IPS-18a (cell line): ENCODE measurements at regions not wholly inside any gene's neighbourhood (a gene's known extent, or its start where the extent isn't known, plus 50 kb on each side); places are given as distances from the start of the nearest gene placed in this dataset.

Experiments used
- H3K27ac ChIP-seq: one replicate; pipeline ENCODE4 v1.5.1; 2013; ENCODE audit warnings: low read length
- H3K27me3 ChIP-seq: one replicate; pipeline ENCODE4 v1.6.1; 2013; ENCODE audit warnings: mild to moderate bottlenecking, low read length; ENCODE audit not compliant: control insufficient read depth, insufficient read depth
- H3K36me3 ChIP-seq: one replicate; pipeline ENCODE4 v1.6.1; 2013; ENCODE audit warnings: low read depth, low read length; ENCODE audit not compliant: control insufficient read depth
- H3K4me1 ChIP-seq: one replicate; pipeline ENCODE4 v1.6.1; 2013; ENCODE audit warnings: low read depth, low read length; ENCODE audit not compliant: control insufficient read depth
- H3K4me3 ChIP-seq: one replicate; pipeline ENCODE4 v1.5.1; 2013; ENCODE audit warnings: low read length
- H3K9ac ChIP-seq: one replicate; pipeline ENCODE4 v1.6.1; 2013; ENCODE audit warnings: mild to moderate bottlenecking, low read length, moderate library complexity
- H3K9me3 ChIP-seq: one replicate; pipeline ENCODE4 v1.6.1; 2013; ENCODE audit warnings: low read depth, low read length; ENCODE audit not compliant: control insufficient read depth

DNA sequence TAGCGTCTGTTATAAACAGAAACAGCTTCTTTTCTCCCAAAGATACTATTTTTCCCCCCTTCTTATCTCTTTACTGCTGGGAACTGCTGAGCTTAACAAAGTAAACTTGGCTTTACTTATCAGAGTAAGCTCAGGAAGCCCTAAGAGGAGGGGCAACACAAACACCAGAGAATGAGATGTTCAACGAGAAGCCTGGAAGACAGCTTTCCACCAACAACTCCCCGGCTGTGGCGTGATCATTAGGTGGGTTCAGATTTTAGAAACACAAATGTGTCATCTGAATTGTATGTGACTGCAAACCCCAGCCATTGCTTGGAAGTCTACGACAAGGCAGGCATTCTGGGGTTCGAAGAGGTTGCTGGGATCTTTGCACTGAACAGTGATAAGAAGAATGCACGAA lies 181.2 kb upstream of the ESRRG start:
- no peak overlapping the region for H3K27ac ChIP-seq
- no peaks in the 10 kb centered on the region for H3K4me1 ChIP-seq
- no peak overlapping the region for H3K9ac ChIP-seq
- H3K27me3 ChIP-seq, result no peaks in the 10 kb centered on the region
- H3K36me3 ChIP-seq, result no peaks in the 10 kb centered on the region
- H3K9me3 ChIP-seq, result no peaks in the 10 kb centered on the region
- no peak overlapping the region for H3K4me3 ChIP-seq

DNA sequence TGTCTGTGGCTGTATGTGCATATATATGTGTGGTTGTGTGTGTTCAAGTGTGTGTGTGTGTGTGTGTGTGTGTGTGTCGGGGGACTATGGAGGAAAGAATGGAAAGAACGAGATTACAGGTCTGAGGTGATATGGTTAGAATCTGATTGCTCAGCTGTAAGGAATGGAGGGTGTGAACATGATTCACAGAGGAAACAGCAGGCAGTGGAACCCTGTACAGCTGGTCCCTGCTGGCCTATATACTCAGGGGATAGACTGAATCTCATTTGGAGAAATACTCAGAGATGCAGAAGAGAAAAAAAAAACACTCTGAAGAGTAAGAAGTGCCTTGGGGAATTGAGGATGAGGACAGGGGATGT lies 180.1 kb upstream of the ESRRG start:
- Histone ChIP-seq H3K27ac (no peak overlapping the region), H3K27me3 (no peaks in the 10 kb centered on the region), H3K36me3 (no peaks in the 10 kb centered on the region), H3K4me1 (no peaks in the 10 kb centered on the region), H3K9me3 (no peaks in the 10 kb centered on the region), H3K9ac (no peak overlapping the region), H3K4me3 (no peak overlapping the region)

DNA sequence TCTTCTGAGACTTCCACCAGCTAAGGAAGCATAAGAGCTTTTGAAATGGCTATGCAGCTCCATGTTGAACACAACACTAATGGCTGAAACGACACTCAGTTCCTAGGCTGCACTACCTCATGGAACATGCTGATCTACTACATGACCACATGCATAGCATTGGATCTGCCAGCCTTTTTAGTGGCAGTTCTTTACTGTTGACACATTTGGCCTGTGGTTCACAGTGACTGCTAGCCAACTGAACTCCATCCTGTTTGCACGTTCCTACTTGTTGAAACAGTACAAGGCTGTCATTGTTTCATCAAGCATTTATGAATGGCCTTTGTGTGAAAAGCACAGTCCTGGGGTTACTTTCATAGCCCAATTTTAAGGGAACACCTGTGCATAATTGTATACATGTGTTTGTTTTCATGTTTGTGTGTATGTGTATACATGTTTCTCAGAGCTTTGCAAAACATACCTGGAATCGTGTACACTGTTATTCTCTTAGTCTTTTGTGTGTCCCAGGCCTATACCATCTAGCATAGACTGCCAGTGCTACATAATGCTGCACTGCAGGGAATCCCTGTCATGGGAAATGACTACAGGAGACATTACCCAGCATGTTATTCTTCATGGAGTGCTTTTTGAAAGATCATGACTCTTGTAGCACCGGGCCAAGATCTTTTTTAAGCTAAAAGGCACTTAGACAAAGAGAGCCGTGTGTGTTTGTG lies 179.6 kb upstream of the ESRRG start:
- Histone ChIP-seq H3K9me3 (no peaks in the 10 kb centered on the region), H3K27me3 (no peaks in the 10 kb centered on the region), H3K4me1 (no peaks in the 10 kb centered on the region), H3K4me3 (no peak overlapping the region), H3K36me3 (no peaks in the 10 kb centered on the region), H3K9ac (no peak overlapping the region), H3K27ac (no peak overlapping the region)

DNA sequence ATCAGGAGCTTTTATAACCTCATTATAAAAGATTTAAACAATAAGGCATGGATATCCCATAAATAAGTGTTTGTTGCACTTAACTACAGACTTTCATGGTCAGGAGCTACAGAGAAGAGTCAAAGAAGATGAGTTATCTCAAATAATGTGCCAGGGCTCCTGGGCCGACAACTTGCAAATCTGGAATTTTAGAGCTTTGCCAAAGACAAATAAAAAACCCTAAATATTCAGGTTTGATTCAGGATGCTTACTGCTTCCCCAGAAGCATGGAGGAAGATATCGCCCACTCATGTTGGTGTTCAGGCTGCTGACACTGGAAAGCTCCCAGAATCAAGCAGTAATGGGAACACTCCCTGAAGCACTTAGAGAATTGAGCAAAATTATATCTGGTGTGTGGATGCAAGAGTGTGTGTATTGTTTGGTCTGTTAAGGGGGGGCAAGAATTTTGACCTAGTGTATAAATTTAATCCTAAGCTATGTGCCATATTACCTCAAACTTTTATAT lies 176.9 kb upstream of the ESRRG start:
- Histone ChIP-seq H3K9me3 (no peaks in the 10 kb centered on the region), H3K9ac (no peak overlapping the region), H3K4me3 (no peak overlapping the region), H3K27ac (no peak overlapping the region), H3K36me3 (no peaks in the 10 kb centered on the region), H3K27me3 (no peaks in the 10 kb centered on the region), H3K4me1 (no peaks in the 10 kb centered on the region)

DNA sequence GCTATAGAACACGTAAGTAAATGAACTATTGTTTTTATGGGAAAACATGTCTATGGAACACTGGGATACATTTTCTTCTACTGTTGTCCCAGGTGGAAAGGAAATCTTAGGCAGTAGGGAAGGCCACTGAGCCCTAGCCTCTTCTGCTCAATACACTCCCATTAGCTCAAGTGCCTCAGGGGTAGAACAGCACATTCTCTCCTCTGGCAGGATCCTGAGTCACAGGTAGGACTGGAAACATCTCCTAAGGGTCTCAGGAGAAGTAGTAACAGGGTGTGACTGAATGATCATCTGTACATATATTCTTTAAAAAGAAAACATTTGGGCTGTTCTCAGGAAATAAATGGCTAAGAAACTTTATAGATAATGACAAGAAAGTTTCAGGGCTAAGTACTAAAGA lies 175.6 kb upstream of the ESRRG start:
- H3K36me3 ChIP-seq, result no peaks in the 10 kb centered on the region
- no peak overlapping the region for H3K9ac ChIP-seq
- H3K9me3 ChIP-seq, result no peaks in the 10 kb centered on the region
- no peaks in the 10 kb centered on the region for H3K27me3 ChIP-seq
- no peak overlapping the region for H3K27ac ChIP-seq
- H3K4me1 ChIP-seq, result no peaks in the 10 kb centered on the region
- H3K4me3 ChIP-seq, result no peak overlapping the region

DNA sequence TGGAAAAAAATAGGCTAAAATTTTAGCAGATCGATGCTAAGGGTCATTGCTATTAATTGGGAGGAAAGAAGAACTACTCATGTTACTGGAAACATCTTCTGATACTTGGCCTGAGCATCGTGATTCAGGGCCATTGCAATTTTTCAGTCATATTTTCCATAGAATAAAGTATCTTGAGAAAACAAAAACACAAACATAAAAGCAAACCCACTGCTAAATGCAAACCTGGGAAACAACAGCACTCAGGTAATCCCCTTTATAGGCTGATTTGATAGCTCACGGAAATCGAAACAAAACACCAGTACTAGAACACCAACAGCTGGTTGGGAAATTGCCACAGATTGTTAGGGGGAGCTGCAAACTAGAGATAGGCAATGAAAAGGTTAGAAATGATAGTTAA lies 172.9 kb upstream of the ESRRG start:
- Histone ChIP-seq H3K9ac (no peak overlapping the region), H3K36me3 (no peaks in the 10 kb centered on the region), H3K27me3 (no peaks in the 10 kb centered on the region), H3K9me3 (no peaks in the 10 kb centered on the region), H3K4me1 (no peaks in the 10 kb centered on the region), H3K27ac (no peak overlapping the region), H3K4me3 (no peak overlapping the region)

DNA sequence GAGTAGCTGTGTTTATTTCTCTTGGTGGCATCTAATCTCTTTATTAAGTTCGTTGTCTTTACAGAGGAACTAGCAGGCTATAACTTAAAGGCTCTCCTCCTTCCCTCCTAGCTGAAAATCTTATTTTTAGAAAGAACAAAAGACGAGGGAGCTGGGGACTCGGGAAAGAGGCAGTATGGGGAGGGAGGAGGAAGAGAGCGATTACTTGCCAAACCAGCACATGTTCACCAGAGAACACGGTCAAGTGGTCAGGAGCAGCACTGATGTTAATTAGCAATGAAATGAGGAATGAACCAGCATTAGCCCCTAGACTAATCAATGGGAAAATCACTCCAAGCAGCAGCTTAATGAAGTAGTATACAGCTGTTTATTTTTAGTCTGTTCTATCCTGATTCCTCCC lies 171.3 kb upstream of the ESRRG start:
- H3K4me1 ChIP-seq, result no peaks in the 10 kb centered on the region
- H3K27ac ChIP-seq, result no peak overlapping the region
- H3K4me3 ChIP-seq, result no peak overlapping the region
- no peaks in the 10 kb centered on the region for H3K9me3 ChIP-seq
- H3K9ac ChIP-seq, result no peak overlapping the region
- H3K27me3 ChIP-seq, result no peaks in the 10 kb centered on the region
- H3K36me3 ChIP-seq, result no peaks in the 10 kb centered on the region

DNA sequence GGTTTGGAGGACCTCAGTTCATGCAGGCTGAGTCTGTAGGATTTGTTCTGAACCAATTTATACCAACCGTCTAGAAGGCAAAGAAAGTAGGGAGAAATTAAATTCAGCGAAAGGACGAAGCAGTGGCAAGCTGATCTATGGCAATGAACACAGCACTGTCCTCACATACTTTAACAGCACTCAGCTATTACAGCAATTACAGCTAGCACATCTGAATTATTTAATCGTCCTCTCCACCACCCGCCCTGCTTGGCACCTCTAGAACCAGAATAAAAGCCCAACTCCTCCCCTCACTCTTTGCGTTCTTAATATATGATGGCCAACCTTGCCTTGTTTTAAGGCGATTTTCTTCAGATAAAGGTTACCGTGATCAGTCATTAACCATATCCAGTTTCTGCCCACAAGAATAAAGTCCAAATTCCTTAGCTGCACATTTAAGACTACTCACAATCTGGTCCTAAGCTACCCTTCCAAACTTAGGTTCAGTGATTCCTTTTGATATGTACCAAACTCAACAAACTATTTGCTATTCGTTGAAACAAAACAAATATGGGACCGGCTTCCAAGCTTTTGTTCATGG lies 169.4 kb upstream of the ESRRG start:
- Histone ChIP-seq H3K27me3 (no peaks in the 10 kb centered on the region), H3K27ac (no peak overlapping the region), H3K9me3 (no peaks in the 10 kb centered on the region), H3K36me3 (no peaks in the 10 kb centered on the region), H3K4me1 (no peaks in the 10 kb centered on the region), H3K9ac (no peak overlapping the region), H3K4me3 (no peak overlapping the region)

DNA sequence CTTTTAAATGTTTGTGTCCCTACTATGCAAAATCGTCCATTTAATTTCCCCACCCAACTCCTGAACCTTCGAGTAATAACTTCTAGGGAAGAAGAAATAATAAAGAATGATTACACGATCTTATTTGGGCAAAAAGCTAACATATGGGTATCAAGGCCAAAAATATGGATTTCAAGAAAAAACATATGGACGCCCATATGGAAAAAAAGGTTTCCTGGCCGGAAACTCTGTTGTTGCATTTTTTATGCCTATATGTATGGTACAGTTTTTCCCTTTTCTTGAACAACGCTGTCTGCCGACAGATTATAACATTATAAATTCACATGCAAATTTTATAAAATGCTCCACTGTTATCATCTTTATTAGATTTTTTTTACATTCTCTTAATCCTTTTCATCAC lies 167.6 kb upstream of the ESRRG start:
- Histone ChIP-seq H3K9ac (no peak overlapping the region), H3K4me3 (no peak overlapping the region), H3K27ac (no peak overlapping the region), H3K27me3 (no peaks in the 10 kb centered on the region), H3K9me3 (no peaks in the 10 kb centered on the region), H3K36me3 (no peaks in the 10 kb centered on the region), H3K4me1 (no peaks in the 10 kb centered on the region)

DNA sequence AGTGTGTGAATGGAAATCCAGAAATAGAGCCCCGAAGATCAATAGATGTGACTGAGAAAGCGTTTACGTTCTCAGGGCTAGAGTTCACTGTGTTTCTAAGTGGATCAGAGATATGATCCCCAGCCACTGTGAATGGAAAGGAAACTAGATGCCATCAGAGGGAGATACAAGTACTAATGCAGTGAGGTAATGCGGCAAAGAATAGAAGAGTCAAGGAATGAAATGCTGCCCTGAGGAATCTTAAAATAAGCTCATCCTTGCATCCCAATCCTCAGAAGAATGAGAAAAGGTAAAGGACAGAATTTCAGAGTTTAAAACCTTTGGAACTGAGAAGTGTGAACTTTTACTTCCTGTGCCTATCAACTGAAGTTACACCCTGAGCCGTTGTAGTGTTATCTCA lies 165.5 kb upstream of the ESRRG start:
- H3K4me1 ChIP-seq, result no peaks in the 10 kb centered on the region

DNA sequence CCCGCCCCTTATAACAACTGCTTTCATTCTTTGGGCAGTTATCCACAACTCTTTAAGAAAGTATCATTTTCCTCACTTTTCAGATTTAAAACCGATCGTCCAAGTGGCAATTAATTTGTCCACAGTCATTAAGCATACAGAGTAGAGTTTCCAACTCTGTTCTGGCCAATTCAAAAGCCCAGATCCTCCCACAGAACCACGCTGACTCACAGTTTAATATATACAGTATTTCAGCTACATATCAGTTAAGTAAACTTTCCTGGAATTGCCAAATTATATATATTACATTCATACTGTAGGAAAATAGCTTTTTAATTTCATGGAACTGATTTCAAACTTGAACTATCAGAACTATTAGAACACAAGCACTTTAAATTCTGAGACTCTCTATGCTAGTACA lies 163.8 kb upstream of the ESRRG start:
- Histone ChIP-seq H3K4me3 (no peak overlapping the region), H3K27ac (no peak overlapping the region), H3K9ac (no peak overlapping the region), H3K36me3 (no peaks in the 10 kb centered on the region), H3K4me1 (no peaks in the 10 kb centered on the region), H3K27me3 (no peaks in the 10 kb centered on the region), H3K9me3 (no peaks in the 10 kb centered on the region)

More for the DNA sequence above, 165.5 kb upstream of the ESRRG start:
- Histone ChIP-seq H3K27ac (no peak overlapping the region), H3K27me3 (no peaks in the 10 kb centered on the region), H3K9ac (no peak overlapping the region), H3K9me3 (no peaks in the 10 kb centered on the region), H3K36me3 (no peaks in the 10 kb centered on the region), H3K4me3 (no peak overlapping the region)

DNA sequence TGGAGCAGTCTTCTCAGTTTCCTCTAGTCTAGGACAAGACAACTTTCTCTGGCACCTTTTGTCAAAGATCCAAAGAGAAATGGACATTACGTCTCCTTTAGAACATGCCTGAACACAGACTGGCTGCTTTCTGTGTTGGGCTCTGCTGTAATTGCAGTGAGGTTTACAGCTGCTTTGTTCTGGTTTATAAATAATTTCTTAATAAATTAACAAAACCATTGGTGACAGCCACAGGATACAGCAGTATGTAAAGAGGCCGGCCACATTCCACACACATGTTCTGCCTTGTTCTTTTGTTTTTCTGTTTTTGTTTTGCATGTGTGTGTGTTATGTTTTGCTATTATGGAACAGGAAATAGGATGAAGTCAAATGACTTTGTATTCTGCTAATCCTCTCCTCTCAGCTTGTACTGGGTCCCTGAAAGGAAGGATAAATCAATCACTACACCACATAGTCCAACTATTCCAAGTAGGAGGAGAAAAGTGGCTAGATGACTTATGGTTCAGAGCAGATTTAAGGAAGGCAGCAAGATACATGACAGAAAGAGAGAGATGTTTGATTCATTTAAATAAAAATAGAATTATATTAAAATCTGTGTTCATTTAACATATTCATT lies 161.5 kb upstream of the ESRRG start:
- H3K27me3 ChIP-seq, result no peaks in the 10 kb centered on the region

More for the DNA sequence above, 161.5 kb upstream of the ESRRG start:
- H3K36me3 ChIP-seq, result no peaks in the 10 kb centered on the region
- H3K27ac ChIP-seq, result no peak overlapping the region
- no peaks in the 10 kb centered on the region for H3K9me3 ChIP-seq
- H3K4me1 ChIP-seq, result no peaks in the 10 kb centered on the region
- no peak overlapping the region for H3K4me3 ChIP-seq
- no peak overlapping the region for H3K9ac ChIP-seq
